Kidney capillary endothelial cell (primary cell): ENCODE measurements at regions not wholly inside any gene's neighbourhood (a gene's known extent, or its start where the extent isn't known, plus 50 kb on each side); places are given as distances from the start of the nearest gene placed in this dataset.
"Not testable (repeated sequence)": the region's sequence is repeated elsewhere in the genome, so short reads cannot be mapped to it uniquely, and the experiment has no call there.

Source experiments
- DNase-seq: peaks from one replicate; pipeline ENCODE4 v3.0.0-alpha.2; 2018; ENCODE audit warnings: low spot score

DNA sequence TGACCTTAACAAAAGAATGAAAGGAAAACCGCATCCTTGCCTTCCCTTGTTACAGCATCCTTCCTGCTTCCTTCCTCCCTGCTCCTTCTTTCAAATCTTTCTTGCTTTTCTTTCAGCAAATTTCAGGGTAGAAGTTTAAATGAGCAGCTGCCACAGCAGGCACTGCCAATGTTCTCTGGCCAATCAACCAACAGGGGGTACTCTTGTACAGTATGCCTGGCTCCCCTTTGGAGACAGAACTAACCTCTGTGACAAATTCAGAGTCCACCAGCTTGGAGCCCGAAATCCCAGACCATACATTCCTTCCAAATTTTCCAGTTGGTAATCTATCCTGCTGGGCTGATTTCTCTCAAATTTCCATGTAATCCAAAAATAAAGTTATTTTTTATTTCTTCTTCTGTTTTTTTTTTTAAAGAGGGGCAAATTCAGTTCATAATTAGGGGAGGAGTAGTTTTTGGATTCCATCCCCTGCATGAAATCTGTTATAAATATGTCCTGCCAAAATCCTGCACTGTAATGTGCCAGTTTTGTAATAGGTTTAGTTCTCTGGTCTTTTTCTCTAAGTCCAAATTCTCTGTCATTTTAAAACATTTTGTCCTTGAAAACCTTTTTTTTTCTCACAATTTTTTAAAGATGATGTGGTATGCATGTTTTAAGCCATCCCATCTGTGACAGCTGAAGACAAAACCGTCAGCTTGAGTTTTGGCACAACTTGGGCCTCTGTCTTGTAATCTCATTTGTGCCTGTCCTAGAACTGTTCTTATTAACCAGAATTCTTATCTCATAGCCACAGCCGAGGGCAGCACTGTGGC is 610.0 kb upstream of the LMO3 start:
- DNase-seq, result no peak

DNA sequence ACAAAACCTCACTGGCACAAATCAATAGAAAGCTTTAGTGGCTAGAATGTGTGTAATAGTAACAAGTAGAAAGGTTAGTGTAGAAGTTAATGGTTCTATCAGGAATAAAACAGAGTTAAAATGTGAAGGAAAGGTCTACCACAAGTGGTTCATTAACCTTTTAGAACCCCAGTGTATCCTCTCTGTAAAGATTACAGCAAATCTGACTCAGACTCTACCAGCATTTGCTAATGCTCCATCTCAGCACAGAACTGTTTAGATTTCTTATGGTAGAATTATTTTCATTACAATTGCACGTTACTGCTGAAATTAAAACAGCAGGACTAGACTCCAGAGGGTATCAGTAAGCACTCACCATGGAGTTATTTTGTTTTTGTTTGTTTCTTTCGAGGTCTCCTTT is 609.0 kb upstream of the LMO3 start:
- no peak for DNase-seq

DNA sequence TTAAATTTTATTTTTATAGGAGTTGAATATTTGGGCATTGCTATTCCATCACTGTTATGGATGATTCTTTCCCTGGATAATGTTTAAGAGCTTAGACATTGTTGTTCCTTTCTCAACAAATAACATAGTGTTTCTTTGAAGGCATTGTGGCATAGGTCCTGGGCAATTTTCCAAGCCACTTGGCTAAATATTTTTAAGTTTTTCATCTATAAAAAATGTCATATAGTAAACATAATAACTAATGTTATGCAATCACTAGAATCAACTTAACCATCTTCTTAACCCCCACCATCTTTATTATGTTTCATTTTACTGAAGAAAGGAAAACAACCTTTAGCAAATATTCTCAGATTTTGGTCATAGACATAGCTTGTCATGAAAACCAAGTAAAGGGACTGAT is 600.6 kb upstream of the LMO3 start:
- DNase-seq, result no peak

DNA sequence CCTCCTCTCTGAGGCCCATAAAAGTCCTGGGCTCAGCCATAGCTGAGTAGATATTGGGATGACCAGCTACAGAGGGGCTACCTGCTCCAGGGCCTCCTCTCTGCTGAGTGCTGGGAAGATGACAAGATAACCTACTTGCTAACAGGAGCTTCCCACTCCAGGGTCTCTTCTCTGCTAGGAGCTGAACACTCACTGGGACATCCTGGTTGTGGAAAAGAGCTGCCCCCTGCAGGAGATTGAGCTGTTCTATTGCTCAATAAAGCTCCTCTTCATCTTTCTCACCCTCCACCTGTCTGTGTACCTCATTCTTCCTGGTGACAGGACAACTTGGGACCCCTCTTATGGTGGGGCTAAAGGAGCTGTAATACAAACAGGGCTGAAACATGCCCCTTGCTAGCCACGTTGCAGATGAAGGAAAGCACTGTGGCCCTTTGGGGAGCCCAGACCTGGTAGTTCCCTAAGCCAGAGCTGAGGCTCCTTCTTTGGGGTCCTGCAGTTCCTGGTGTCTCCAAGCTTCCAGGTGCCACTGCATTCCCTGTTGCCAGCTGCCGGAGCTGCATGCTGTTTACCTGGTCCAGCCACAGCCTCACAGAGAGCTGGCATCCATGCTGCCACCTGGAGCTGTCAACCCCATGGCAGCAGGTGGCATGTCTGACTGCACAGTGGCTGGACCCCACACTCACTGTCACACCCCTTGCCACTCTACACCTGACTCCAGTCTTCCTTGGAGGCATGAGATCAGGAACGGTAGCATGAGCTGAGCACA is 598.5 kb upstream of the LMO3 start:
- no peak for DNase-seq

DNA sequence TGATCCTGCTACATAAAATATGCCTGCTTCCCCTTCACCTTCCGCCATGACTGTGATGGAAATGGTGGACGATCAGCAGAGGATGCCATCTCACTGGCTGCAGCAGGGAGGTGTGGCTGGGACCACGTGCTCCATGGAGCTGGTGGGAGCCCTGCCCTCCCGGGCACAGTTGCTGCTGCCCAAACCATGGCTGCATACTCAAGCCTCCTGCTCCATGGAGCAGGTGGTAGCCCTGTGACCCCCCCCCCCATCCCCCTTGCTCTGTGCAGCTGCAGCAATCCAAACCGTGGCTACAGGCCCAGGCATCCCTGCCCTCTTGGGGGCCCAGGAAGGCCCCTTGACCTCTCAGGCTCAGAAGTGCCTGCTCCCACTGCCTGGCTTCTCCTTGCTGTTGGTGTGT is 597.5 kb upstream of the LMO3 start:
- DNase-seq, result no peak

DNA sequence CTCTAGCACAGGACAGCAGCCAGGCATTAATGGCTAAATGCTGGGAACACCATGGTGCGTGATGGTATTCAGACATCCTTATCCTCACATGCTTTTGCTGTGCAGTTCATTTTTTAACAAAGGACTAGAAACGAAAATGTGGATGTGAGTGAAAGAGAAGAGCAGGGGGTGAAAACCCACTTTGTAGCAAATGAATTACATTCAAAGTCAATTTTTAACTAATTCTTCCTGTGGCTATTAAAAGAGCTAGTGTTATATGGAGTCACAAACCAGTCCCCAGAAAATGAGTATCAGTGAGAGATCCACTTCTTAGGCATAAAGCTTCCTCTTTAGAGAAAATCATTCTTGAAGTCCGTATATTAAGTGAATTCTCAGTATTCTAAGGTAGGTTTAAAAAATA is 592.0 kb upstream of the LMO3 start:
- no peak for DNase-seq

DNA sequence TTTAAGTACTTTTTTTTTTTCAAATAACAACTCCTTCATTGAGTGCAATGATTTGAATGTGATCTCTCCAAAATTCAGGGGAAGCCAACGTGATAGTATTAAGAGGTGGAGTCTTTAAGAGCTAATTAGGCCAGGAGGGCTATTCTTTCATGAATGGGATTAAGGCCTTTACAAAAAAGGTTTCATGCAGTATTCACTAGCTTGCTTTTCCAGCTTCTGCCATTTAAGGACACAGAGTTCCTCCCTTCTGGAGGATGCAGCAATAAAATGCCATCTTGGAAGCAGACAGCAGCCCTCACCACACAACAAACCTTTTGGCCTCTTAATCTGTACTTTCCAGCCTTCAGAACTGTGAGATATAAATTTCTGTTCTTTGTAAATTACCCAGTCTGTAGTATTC is 586.8 kb upstream of the LMO3 start:
- DNase-seq, result no peak

DNA sequence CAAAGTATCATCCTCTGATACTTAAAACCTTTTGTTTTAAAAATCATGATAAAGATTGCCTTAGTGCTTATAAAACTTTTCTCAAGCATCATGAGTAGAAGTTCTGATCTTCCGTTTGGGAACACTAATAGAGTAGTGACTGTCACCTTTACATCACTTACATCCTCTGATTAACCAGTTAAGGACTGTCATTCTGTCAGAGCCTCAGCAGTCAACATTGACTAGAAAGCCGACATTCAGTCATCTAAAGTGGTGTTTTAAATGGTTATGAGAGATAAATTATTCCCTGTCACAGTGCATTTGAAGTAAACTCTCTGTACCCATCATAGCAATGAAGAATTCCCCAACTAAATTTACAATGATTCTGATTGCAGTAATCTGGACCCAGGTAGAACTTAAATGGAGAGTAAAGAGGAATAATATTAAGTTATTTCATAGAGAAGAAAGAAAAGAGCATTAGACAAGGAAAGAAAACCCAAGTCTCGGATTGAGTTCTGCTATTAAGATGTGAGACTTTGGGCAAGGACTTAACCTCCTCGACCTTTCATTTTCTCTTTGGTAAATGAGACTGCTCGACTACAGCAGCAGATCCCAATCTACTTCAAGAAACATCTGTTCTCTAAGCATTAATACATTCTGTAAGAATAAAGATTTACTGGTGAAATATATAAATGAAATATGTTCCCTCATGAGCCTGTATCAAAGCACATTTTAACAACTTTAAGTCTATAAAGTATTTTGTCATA is 563.9 kb upstream of the LMO3 start:
- DNase-seq, result no peak

DNA sequence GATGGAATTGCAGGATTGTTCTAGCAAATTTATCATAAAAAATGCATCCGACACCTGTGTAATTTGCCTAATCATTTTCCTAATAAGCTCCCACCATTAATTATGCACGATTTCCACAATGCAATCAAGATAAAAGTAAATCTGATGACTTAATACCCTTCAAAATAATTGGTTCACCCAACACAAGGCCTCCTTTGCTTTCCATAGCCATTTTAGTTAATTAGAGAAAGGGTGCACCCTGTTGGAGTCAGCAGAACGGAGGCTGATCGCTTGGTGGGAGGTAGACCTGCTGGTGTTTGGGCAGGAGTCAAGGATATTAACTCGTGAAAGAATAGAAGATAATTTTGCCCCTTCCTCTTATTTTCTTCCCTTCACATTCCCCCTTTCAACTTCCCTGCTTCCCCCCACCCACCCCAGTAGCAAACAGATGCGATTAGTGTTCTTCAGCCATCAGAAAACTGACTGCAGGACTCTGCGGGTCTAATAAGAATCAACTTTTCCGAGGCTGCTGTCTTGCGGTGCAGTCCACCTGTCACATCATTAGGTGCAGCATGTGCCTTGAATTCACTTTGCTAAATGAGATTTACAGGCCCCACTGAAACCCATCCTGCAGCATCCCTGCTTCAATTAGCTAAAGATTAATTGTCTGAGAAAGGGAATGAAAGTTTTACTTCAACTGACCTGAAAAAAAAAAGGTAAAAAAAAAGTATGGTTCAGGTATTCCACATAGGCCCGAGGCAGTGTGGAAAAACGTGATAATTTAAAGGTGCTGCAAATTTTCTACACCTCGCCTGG is 553.7 kb upstream of the LMO3 start:
- DNase-seq, result no peak

DNA sequence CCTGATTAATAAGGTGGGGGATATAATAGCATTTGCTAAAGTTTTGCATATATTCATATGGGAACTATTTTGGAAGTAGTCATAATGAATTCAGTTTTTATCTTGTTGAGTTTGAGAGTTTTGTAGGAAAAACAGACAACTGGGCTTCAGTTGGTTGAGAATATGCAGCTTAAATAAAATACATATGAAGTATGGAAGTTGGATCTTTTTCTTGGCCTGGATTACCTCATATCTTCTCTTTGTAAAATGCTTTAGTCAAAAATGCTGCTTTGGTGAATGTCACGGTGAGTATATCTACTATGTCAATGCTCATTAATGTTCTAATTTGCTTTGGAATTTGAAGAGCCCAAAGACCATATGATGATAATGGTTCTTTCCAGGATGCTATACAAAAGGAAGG is 552.2 kb upstream of the LMO3 start:
- DNase-seq, result no peak

DNA sequence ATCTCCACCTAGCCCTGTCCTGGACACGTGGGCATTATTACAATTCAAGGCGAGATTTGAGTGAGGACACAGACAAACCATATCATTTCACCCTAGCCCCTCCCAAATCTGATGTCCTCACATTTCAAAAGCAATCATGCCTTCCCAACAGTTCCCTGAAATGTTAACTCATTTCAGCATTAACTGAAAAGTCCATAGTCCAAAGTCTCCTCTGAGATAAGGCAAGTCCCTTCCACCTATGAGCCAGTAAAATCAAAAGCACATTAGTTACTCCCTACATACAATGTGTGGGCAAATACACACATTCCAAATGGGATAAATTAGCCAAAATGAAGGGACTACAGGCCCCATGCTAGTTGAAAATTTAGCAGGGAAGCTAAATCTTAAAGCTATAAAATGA is 546.0 kb upstream of the LMO3 start:
- DNase-seq, result no peak

DNA sequence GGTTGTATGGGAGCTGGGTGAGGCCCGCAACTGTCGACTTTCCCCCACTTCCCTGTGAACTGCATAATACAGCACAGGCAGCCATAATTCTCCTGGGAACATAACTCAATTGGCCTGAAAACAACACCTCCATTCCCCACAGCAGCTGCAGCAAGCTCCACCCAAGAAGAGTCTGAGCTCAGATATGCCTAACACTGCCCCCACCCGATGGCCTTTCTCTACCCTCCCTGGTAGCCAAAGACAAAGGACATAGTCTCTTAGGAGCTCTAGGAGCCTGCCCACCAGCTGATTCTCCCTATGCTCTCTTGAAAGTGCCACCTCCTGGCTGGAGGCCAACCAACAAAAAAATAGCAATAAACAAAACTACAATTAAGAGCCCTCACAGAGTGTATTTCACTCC is 542.7 kb upstream of the LMO3 start:
- DNase-seq, result no peak

DNA sequence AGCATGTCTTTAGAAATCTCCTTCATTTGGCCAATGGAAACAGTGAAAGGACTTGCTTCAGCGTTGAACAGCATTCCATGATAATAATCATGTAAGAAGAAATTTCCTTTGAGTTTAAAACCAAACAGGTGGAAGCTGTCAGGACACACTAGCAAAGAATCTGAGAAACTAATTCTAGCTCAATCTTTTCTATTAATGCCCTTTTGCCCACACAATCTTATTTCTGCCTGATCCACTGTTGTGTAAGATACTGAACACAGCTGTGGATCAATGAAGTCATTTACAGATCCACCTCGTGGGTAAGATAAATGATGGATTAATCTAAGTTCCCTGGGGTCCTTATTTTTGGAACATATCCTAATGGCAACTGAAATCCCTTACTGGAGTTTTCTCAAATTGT is 536.9 kb upstream of the LMO3 start:
- DNase-seq, result no peak

DNA sequence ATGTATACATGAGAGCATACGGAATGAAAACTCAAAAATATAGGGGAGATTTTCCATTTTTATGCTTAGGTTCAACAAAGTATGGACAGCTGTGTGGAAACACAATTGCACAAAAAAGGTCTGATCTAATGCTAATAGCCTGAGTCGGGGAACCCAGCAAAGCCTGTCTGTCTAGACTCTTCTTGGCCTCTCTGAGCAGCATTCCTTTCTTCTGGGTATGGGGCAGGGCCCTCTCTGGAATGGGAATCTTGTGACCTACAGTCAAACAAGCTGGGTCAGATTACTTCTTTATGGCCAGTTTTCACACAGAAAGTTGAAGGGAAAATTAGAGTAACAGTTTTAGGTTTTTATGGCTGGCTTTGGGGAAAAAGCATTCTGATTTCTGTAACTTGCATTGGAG is 534.0 kb upstream of the LMO3 start:
- no peak for DNase-seq

DNA sequence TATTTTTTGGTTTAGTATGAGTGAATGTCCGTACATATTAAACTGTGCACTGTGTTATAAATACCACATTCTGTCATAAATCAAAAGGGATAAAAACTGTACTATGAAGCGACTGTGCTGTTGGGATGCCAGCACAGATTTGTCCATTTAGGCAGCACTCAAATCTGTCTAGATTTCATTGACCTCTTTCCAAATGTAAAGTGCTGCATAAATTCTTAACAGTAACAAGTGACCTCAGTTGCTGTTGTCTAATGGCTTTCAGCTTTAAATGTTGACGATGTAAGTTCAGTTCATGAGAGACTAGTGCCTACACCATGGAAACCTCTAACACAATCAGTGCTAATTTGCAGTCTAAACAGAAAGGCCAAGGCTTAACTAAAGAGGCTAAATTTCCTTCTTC is 531.4 kb upstream of the LMO3 start:
- DNase-seq, result no peak

DNA sequence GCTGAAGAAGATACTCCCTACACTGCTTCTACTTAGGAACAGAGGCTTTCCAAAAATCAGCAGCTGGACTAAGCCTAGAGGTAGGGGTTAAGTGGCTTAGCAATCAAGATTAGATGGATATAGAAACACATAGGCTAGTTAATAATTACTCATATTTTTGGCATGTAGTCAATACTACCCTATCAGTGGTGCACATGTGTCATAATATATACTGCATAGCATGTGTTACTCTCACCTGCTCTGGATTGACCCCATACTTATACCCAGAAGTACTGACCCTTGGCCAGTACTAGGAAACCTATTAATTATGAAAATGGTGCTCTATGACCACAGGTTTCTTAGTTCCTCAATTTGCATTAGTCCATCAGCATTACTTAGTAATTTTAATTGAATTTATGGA is 528.4 kb upstream of the LMO3 start:
- DNase-seq, result no peak

DNA sequence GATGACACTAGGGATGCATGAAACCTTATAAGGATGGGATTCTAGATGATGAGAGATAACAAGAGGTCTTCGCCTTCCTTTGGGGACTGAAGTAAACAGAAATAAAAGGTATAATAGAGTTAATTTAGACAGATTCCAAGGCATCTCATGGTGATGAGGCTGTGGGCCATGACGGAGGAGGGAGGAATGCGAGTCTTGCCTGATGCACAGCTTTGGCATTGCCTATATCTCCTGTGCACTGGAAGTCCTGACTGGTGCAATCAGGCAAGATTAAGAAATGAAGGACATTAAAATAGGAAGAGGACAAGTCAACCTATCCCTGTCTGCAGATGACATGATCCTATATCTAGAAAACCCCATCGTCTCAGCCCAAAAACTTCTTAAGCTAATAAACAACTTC is 526.4 kb upstream of the LMO3 start:
- no peak for DNase-seq

DNA sequence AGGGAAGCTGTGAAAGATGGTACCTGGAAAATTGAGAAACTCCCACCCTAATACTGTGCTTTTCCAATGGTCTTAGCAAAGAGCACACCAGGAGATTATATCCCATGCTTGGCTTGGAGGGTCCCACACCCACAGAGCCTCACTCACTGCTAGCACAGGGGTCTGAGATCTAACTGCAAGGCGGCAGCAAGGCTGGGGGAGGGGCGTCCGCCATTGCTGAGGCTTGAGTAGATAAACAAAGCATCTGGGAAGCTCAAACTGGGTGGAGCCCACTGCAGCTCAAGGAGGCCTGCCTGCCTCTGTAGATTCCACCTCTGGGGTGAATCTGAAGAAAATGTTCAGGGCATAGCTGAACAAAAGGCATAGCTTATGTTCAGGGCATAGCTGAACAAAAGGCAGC is 510.6 kb upstream of the LMO3 start:
- not testable (repeated sequence) for DNase-seq

DNA sequence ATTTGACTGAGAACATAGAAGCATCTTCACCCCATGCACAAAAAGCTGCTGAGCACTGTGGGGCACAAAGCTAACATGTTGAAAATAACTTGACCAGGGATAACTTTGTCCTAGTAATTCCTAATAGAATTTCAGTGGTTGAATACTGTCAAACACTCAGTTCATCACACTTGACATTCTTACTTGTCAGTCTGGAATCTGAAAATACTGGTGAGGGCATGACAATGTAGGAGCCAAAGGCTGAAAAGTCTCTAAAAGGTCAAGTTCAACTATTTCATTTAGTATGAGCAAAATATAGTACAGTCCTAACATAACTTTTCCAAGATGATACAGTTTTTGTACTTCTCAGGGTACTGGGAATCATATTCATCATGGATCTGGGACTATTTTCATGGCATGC is 504.4 kb upstream of the LMO3 start:
- no peak for DNase-seq

DNA sequence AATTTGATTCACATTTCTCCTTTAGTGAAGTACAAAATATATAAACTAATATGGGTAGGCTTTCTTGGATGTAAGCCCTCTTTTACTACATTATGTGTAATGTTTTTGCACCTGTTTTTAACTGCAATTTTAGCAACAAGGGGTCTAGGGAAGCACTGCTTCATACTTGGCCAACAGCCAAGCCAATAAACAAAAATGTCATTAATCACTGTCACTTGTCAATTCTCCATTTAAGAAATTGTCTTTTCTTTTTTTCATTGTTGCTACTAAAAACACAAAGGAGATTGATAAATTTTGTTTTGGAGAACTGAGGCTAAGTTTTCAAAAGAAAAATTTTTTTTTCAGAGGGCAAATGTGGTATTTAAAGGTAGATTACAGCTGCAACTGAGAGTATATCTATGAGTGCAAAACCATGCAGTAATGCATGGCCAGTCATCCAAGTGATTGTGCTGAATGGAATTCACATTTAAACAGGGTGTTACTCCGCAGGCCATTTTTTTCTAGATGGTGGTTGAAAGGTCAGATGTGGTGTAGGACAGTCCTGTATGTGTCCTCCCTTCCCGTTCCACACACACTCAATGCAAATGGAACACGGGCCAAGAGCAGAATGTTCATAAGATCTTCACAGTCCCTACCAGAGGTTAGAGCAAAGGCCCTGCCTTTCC is 503.0 kb upstream of the LMO3 start:
- DNase-seq, result no peak

DNA sequence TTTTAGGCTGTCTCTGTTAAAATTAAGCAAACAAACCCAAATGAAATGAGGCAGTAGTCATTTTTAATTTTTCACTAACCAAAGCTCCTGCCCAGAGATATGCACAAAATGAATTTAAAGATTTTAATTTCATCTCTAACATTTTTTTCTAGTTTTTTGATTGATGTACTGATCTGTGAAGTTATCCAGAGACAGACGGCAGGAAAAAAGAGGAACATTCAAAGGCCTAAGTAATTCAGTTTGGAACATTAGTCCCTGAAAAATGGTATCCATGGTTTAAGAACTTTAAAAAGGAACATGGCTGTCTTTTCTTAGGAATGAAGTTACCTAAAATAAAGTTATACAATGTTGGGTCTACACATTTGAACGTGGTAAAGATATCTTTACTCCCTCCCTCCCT is 498.8 kb upstream of the LMO3 start:
- no peak for DNase-seq

DNA sequence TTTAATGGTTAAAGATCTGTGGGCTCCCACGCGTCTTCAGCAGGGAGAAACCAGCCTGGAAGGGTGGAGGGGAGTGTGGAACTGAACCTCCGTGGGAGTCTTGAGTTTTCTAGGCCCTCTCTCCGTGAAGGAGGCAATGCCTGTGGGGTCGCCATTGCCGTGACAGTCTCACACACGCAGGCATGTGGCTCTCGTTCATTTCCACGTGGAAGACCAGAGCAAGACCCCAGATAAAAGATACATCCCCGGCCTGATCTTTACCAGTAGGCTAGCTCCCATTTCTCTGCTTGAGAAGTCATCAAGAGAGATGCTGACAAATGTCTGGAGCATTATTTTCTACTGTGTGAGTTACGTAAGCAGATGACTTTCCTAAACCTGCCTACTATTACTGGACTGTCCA is 491.7 kb upstream of the LMO3 start:
- no peak for DNase-seq
